ENCODE measurements at regions not wholly inside any gene's neighbourhood (a gene's known extent, or its start where the extent isn't known, plus 50 kb on each side); places are given as distances from the start of the nearest gene placed in this dataset.

- Mint-ChIP-seq H3K27me3 (no peaks in the 10 kb centered on the region), H3K9me3 (no peaks in the 10 kb centered on the region), H3K4me1 (no peaks in the 10 kb centered on the region), H3K36me3 (ENCODE audit: low read depth) (no peaks in the 10 kb centered on the region), H3K4me3 (no peak overlapping the region), H3K27ac (no peak overlapping the region)
- CTCF ChIA-PET, result no interaction called here
- POLR2A ChIA-PET, result no interaction called here
- TF ChIP-seq, protein P1, sequence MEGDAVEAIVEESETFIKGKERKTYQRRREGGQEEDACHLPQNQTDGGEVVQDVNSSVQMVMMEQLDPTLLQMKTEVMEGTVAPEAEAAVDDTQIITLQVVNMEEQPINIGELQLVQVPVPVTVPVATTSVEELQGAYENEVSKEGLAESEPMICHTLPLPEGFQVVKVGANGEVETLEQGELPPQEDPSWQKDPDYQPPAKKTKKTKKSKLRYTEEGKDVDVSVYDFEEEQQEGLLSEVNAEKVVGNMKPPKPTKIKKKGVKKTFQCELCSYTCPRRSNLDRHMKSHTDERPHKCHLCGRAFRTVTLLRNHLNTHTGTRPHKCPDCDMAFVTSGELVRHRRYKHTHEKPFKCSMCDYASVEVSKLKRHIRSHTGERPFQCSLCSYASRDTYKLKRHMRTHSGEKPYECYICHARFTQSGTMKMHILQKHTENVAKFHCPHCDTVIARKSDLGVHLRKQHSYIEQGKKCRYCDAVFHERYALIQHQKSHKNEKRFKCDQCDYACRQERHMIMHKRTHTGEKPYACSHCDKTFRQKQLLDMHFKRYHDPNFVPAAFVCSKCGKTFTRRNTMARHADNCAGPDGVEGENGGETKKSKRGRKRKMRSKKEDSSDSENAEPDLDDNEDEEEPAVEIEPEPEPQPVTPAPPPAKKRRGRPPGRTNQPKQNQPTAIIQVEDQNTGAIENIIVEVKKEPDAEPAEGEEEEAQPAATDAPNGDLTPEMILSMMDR (IDR thresholded peaks at IDR 0.05), result no peak
- DNase-seq (no peak), ATAC-seq (ENCODE audit: low read depth) (no peak)
- intact Hi-C loops (cut with micrococcal nuclease), result no loop called here
Measured at GRCh38 chr2:3112131-3112530, 265.5 kb downstream of the EIPR1 start.

GRCh38 chr2:3110994-3111666 is 266.5 kb downstream of the EIPR1 start:
- DNase-seq (no peak), ATAC-seq (ENCODE audit: low read depth) (no peak)
- no peak overlapping the region for H3K4me3 Mint-ChIP-seq
- no peak overlapping the region for H3K27ac Mint-ChIP-seq
- no peaks in the 10 kb centered on the region for H3K4me1 Mint-ChIP-seq
- intact Hi-C loops (cut with micrococcal nuclease), result no loop called here
- no peaks in the 10 kb centered on the region for H3K36me3 Mint-ChIP-seq (ENCODE audit: low read depth)
- ChIA-PET POLR2A (no interaction called here), CTCF (no interaction called here)
- no peaks in the 10 kb centered on the region for H3K9me3 Mint-ChIP-seq
- TF ChIP-seq, protein P1 (IDR thresholded peaks at IDR 0.05), result no peak
- H3K27me3 Mint-ChIP-seq, result no peaks in the 10 kb centered on the region

DNA sequence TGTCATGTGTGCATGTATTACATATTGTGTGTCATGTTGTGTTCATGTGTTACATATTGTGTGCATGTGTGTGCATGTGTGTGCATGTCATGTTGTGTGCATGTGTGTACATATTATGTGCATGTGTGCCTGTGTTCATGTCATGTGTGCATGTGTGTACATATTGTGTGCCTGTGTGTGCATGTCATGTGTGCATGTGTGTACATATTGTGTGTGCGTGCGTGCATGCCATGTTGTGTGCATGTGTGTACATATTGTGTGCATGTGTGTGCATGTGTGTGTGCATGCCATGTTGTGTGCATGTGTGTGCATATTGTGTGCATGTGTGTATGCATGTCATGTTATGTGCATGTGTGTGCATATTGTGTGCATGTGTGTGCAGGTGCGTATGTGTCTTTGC is 267.1 kb downstream of the EIPR1 start:
- intact Hi-C loops (cut with micrococcal nuclease), result no loop called here
- no peak for DNase-seq
- Mint-ChIP-seq H3K4me3 (no peak overlapping the region), H3K36me3 (ENCODE audit: low read depth) (no peaks in the 10 kb centered on the region), H3K9me3 (no peaks in the 10 kb centered on the region), H3K4me1 (no peaks in the 10 kb centered on the region), H3K27me3 (no peaks in the 10 kb centered on the region), H3K27ac (no peak overlapping the region)
- ChIA-PET POLR2A (no interaction called here), CTCF (no interaction called here)
- TF ChIP-seq, protein P1 (IDR thresholded peaks at IDR 0.05), result no peak
- no peak for ATAC-seq (ENCODE audit: low read depth)

- TF ChIP-seq, protein P1 (IDR thresholded peaks at IDR 0.05), result no peak
- H3K4me1 Mint-ChIP-seq, result no peaks in the 10 kb centered on the region
- ChIA-PET POLR2A (no interaction called here), CTCF (no interaction called here)
- H3K27ac Mint-ChIP-seq, result no peak overlapping the region
- H3K9me3 Mint-ChIP-seq, result no peaks in the 10 kb centered on the region
- H3K27me3 Mint-ChIP-seq, result no peaks in the 10 kb centered on the region
- ATAC-seq (ENCODE audit: low read depth) (no peak), DNase-seq (no peak)
- H3K36me3 Mint-ChIP-seq (ENCODE audit: low read depth), result no peaks in the 10 kb centered on the region
- intact Hi-C loops (cut with micrococcal nuclease), result no loop called here
- H3K4me3 Mint-ChIP-seq, result no peak overlapping the region
Measured at GRCh38 chr2:3108710-3109702, 268.6 kb downstream of the EIPR1 start.

- Mint-ChIP-seq H3K4me3 (no peak overlapping the region), H3K36me3 (ENCODE audit: low read depth) (no peaks in the 10 kb centered on the region), H3K9me3 (no peaks in the 10 kb centered on the region), H3K27ac (no peak overlapping the region), H3K27me3 (no peaks in the 10 kb centered on the region), H3K4me1 (peaks cover 4% of the 10 kb centered on the region)
- DNase-seq, result no peak
- ChIA-PET POLR2A (no interaction called here), CTCF (no interaction called here)
- intact Hi-C loops (cut with micrococcal nuclease), result no loop called here
- TF ChIP-seq, protein P1 (IDR thresholded peaks at IDR 0.05), result no peak
- no peak for ATAC-seq (ENCODE audit: low read depth)
Measured at GRCh38 chr2:3108105-3108504, 269.5 kb downstream of the EIPR1 start.
